ENCODE measurements at regions not wholly inside any gene's neighbourhood (a gene's known extent, or its start where the extent isn't known, plus 50 kb on each side); places are given as distances from the start of the nearest gene placed in this dataset.
"Not testable (repeated sequence)": the region's sequence is repeated elsewhere in the genome, so short reads cannot be mapped to it uniquely, and the experiment has no call there.

DNA sequence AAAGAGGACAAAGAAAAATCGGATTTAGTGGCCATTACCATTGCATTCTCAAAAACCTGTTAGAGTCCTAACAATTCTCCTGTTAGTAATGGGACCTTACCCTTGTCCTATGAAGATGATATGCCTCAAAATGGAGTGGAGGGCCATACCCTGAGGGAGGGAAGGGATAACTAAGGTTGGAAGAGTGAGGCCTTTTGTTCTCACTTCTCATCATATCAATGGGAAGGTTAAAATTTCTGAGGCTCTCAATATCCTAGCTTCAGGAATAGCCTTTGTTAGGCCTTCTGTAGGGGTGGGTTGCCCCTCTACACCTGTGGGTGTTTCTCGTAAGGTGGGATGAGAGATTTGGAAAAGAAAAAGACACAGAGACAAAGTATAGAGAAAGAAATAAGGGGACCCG is 109.4 kb upstream of the SGIP1 start:
- FAIRE-seq, result not testable (repeated sequence)

DNA sequence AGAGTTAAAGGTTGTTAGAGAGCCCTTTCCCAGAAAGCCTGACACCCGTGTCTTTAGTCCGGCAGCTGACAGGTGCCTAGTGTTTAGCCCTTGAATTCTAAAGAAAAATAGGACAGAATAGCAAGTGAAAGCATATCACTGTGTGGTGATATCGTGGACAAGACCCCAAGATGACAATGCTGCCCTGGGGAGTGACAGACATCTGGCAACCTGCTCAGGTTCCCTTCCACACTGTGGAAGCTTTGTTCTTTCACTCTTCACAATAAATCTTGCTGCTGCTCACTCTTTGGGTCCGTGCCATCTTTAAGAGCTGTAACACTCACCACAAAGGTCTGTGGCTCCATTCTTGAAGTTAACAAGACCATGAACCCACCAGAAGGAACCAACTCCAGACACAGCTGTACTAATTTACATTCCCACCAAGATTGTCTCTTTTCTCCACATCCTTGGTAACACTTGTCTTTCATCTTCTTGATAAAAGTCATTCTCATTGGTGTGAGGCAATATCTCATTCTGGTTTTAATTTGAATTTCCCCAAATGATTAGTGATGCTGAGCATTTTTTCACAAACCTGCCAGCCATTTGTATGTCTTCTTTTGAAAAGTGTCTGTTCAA is 107.6 kb upstream of the SGIP1 start:
- no peak for FAIRE-seq

DNA sequence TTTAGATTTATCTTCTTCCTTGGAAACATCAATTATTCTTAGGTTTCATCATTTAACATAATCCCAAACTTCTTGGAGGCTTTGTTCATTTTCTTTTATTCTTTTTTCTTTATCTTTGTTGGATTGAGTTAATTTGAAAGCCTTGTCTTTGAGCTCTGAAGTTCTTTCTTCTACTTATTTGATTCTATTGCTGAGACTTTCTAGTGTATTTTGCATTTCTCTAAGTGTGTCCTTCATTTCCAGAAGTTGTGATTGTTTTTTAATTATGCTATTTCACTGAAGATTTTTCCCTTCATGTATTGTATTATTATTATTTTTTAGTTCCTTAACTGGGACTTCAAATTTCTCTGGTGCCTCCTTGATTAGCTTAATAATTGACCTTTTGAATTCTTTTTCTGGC is 103.1 kb upstream of the SGIP1 start:
- peak; percentile 37 for FAIRE-seq

DNA sequence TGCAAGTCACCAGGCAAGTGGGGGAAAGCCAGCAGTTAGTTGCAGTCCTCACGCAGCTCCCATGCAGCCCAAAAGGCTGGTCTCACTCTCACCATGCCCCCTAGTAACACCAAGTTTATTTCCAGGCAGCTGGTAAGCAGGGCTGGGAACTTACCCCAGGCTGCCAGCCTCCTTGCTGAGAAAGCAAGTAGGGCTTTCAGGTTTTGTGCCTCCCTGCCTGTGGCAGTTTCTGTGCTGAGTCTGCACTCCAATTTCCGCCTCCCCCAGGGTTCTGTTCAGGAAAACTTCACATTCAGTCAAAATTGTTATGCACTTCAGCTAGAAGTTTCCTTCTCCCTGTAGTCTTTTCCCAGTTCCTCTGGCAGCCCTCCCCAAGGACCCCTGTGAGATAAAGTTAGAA is 102.0 kb upstream of the SGIP1 start:
- FAIRE-seq, result no peak

DNA sequence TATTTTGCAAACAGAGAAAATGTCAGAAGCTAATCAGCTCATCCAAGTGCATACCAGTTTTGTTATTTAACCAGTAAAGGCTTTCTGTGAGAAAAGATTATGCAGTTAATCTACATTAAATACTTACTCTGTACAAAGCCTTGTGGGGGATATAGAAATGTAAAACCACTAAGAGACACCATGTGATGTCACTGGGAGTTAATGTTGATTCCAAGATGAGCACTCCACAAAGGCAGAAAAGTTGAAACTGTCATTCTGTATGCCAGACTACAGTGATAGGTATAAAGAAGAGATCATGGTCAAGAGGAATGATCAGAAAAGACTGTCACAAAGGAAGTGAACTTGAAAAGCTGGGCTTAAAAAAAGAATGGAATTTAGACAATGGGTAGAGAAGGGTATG is 100.3 kb upstream of the SGIP1 start:
- FAIRE-seq, result no peak

DNA sequence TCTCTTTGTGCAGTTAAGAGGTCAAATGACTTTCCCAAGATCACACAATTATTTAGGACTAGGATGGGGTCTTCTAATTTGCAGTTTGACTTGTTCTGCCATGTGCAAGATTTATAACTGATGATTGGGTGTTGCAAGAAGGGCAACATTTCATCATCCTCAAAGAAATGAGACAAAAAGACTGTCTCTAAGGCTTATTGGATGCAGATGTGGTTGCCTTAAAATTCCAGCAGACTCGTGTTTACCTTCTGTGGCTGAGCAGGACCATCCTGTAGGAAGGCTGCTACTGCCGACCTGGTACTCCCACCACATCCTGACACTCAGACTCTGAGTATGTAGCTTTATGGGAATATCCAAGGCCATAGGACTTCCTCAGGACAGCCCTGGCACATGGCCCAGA is 99.9 kb upstream of the SGIP1 start:
- no peak for FAIRE-seq

DNA sequence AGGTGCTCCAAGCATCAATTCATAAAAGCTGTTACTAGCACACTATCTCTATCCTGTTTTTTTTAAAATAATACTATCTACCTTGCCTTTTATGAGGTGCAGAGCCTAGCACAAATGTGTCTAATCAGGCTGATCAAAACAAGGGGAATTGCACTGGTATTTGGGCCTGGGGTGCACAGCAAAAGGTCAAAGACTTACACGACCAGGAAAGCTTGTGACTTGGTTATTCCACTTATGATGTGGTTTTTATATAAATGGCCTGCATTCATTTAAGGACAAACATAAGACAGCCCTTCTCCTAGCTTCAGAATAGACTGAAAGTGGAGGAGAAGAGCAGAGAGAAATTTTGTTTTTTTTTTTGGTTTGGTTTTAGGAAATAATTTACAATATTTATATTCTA is 98.4 kb upstream of the SGIP1 start:
- FAIRE-seq, result no peak

DNA sequence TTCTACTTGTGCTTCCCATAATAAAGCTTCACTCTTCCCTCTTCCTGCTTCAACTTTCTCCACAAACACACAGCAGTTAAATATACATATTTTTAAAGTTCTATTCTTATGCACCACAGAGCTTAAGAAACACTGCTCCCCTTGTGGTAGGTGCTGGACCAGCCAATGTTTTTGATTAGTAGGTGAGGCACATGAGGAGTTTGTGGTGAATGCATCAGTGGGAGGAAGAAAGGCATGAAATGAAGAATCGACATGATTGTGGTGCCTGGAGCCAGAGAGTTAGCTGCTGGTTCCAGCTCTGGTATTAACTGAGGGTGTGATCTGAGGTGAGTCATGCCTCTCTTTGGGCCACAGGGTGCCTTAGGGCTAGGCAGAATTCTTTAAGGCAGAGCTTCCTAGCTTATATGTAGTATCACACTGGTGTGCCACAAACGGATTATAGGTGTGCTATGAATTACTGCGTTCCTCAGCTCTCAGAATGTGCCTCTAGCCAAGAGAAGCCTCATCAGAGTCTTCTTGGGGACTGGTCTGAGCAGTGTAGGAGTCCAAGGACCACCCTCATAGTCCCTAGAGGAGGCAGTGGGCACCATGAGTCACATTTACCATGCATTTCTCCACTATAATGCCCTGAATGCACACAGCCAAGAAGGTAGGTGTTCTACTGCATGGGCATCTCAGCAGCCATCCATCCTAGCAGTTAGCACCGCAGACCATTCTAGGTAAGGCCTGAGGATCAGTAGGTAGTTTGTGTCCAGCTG is 97.4 kb upstream of the SGIP1 start:
- no peak for FAIRE-seq

DNA sequence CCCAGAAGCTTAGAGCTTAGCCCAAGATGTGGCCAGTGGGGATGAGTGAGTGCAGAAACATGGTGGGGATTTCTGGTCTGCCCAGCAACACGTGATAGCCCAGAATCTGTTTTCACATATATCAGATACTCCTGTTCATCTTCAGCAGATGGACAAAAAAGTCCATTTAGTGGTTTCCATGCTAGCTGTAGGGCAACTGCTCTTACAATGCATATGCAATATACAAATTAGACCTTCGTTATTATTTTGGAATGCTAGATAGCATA is 96.9 kb upstream of the SGIP1 start:
- no peak for FAIRE-seq

DNA sequence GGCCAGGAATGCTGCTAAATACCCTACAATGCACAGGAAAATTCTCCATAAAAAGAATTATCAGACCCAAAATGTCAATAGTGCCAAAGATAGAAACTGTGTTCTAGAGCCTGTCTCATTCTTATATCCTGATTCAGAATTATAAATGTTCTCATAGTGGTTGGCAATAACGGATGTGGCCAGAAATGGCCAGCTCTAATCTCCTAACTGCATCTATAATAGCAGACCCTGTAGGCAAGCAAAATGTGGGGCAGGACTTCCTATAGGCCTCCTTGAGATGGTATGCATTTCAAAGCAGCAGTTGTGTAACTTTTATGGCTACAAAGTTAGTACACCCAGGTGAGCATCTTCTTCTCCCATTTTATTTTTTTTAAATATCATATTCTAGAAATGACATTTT is 95.9 kb upstream of the SGIP1 start:
- FAIRE-seq, result no peak

DNA sequence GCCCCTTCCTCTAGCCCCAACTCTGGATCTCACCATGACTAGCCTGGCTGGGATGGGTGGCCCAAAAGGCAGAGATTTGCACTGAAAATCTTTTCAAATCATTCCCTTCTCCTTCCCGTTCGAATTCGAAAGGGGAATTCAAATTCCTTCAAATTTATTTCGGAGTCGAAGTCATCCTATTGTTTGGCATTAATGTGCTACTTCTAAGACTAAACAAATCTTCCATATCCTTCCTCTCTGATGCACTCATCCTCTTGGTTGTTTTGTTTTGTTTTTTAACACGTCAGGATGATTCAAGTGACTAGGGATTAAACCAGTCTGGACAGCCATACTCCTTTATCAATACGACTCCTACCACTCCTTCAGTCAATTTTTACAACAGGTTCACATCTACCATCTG is 95.5 kb upstream of the SGIP1 start:
- FAIRE-seq, result no peak

DNA sequence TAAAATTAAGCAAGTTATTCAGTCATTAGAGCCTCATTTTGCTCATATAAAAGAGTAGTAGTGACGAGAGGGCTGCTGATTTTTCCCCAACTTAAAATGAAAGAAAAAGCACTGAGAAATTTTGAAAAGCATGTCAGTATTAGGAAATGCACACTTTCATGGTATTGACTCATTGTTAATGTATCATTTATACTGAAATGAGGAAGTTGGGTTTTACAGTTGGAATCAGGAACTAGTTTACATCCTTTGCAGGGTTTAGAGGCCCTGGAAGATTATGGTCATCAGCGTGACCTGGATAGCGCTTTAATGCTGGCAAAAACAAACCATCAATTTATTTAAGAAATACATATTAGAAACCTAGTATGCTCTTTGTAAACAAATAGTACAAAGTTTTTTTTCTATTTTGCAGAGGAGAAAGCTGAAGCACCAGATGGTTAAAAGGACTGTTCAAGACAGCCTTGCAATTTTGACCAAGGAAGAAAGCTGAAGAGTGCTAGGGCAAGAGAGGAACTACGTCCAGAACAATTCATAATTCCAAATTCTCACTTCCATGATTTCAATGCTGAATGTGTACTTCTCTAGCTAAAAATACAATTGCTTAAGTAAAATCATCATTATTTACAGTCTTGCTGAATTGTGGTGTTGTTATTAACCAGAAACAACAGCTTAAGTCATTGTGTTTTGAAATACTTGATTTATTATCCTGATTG is 94.8 kb upstream of the SGIP1 start:
- no peak for FAIRE-seq

DNA sequence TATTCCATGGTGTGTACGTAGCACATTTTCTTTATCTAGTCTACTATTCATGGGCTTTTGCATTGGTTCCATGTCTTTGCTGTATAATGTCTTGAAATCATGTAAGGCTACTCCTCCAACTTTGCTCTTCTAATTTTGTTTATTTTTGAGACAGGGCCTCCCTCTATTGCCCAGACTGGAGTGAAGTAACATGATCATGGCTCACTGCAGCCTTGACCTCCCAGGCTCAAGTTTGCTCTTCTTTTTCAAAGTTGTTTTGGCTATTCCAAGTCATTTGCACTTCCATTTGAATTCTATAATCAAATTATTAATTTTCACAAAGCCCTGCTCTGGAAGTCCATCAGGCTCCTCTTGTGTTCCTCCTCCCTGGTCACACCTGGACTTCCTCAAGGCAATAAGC is 90.2 kb upstream of the SGIP1 start:
- FAIRE-seq, result no peak

DNA sequence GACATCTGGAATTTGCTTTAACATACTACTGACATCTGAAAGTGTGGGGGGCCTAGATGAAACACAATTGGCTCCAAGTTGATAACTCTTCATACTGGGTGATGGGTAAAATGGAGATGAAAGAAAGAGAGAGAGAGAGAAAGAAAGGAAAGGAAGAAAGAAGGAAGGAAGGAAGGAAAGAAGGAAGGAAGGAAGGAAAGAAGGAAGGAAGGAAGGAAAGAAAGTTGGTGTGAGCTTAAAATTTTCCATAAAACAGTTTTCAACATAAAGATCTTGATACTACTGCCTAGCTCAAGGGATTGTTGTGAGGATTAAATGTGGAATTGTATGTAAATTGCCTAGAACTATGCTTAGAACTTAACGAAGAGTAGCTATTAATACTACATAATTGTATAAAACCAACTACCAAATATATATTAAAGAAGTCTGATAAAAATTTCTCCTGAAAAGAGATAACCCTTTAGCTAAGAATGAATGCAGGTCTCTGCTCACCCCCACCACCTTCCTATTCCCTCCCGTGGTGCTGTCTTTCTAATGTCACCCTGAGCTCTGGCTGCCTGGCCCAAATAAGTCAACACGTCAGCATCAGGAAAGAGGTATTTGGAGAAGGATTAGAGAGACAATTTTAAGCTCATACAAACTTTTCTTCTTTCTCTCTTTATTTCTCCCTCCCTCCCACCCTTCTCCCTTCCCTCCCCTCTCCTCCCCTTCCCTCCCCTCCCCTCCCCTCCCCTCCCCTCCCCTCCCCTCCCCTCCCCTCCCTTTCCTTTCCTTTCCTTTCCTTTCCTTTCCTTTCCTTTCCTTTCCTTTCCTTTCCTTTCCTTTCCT is 89.3 kb upstream of the SGIP1 start:
- no peak for FAIRE-seq

DNA sequence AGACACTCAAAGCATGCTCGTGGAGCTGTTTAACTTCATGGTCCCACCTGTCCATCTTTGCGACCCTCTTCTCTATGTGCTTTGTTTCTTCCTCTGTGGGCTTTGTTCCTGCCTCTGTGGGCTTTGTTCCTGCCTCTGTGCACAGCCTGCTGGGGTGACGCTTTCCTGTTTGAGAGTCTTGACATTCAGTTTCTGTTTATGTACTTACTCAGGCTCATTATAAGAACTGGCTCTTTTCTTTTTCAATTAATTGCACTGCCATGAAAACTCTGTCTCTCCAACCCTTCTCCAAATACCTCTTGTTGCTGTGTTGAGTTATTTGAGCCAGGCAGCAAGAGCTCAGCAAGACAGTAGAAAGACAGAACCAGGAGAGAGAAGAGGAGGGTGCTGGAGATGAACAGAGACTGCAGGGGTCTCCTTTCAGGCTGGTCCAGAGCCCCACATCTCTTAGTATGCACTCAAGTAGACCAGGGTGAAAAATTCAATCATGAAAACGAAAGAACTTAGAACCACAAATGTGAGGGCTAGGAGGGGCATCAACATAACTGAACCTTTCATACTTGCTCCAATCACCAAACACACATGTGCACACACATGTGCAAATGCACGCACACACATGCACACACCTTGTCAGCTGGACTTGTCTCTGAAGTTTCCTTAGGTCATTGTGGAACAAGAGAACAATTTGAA is 88.3 kb upstream of the SGIP1 start:
- no peak for FAIRE-seq

DNA sequence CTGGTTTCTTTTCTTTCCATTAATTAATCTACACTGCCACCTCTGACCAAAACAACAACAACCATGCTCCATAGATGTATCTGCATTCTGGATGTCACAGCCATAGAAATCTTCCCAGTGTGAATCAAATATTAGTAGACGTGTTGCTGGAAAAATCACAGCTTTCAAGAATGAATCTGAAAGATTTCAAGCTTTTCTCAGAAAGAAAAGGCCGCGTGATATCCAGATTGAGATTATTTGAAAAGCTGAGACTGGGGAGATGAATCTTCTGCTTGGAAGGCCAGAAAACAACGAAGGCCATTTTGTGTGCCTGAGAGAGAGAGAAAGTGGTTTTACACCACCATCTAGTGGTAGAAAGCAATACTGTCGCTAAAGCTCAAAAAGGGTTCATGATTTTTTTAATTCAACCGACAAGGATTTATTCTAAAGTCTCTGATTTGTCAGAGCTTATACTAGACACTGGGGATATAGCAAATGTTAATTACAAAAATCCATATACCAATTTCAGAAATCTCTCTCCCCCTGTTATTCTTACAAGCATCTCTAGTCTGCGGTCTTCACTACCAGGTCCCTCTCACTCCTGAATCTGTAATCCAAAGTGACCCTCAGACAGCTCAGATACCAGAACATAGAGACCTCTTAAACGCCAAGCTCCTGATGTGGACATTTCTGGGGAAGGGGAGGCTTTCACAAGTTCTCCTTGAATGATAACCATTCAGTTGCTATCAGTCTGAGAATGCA is 87.5 kb upstream of the SGIP1 start:
- peak; percentile 90 for FAIRE-seq

DNA sequence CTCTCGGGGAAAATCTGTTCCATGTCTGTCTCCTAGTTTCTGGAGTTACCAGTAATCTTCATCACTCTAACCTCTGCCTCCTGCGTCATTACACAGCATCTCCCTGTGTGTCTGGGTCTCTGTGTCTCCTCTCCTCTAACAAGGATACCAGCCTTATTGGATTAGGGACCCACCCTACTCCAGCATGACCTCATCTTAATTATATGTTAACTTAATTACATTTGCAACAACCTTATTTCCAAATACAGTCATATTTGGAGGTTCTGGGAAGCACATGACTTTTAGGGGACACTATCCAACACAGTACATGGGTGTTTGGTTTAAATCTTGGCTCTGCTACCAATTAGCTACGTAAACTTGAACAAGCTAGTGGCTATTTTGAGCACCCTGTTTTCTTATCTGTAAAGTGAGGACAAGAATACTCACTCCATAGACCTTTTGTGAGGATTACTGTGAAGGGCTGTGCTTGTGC is 83.9 kb upstream of the SGIP1 start:
- no peak for FAIRE-seq

DNA sequence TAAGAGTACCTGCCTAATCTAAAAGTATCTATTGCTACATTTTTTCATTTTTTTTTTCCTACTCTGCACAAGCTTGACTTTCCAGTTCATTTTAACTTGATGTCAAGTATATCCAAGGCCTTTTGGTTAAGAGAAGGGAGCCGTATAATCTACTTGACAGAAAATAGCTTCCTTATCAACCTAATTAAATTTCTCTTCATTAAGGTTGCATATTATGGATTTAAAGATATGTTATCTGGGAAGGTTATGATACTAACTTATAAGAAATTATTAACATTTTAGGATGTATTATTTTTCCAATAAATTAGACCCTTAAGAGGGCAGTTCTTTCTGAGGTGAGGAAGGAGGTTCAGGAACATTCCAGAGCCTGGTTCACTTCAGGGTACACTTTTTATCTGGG is 83.1 kb upstream of the SGIP1 start:
- no peak for FAIRE-seq

DNA sequence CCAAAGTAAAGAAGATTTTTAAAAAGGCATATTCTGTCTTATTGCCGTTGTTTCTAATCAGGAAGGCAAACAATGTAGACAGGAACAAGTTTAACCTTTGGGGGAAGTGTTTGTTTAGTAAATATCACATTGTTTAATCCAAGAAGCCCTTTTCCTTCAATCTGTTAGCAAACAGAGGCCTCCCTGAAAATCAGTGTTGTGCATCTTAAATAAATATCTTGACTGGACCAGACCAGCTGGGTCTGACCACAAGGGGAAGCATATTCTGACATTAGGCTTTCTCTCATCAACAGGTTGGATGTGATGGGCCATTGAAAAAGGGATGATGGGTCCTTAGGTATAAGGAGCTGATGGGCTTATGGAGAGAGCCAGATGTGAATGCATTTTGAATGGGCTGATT is 81.8 kb upstream of the SGIP1 start:
- FAIRE-seq, result no peak

DNA sequence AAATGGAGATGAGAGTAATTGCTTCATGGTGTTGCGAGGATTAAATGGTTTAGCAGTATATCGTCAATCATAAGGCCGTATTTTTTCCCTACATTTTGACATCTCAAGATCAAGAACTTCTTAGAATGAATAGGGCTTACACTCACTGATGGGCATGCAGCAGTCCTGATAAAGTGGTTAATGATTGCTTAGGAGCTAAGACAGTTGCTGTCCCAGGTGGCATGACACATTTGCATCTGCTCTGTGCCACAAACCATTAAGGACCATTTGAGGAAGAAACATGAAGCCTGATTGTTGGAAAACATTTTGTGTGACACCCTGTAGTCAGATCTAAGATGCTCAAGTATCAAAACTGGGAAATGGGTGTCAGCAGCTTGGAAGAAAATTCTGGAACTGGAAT is 81.0 kb upstream of the SGIP1 start:
- no peak for FAIRE-seq

DNA sequence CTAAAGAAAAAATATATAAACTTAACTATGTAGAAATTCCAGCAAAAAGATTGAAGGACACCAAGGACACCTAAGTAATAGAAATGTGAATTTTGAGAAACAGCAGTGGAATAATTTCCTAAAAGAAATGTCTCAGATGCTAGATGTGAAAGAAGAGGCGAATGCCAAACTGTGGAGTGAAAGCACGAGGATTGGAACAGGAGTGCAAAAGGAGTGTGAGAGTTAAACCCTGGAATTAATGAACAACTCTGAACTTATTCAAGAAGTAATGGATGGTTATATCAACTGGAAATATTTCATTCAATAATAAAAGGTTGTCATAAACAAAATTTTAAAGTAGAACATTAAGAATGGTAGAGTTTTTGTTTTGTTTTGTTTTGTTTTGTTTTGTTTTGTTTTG is 78.5 kb upstream of the SGIP1 start:
- no peak for FAIRE-seq

DNA sequence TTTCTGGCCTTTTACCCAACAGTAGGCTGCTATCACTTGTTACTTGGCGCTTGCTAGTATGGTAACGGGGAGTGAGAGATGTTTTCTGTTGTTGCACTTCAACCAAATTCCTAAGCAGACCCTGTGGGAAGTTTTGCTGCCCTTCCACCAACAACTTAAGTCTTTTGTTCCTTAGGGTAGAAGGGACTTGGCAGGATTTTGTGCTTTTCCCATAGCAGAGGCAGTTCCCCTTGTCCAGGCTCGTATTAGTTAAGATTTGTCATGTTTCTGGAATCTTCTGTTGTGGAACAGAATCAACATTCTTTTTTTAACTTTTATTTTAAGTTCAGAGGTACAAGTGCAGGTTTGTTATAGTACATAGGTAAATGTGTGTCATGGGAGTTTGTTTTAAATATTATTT is 73.2 kb upstream of the SGIP1 start:
- FAIRE-seq, result no peak
